ENCODE measurements at regions not wholly inside any gene's neighbourhood (a gene's known extent, or its start where the extent isn't known, plus 50 kb on each side); places are given as distances from the start of the nearest gene placed in this dataset.

DNA sequence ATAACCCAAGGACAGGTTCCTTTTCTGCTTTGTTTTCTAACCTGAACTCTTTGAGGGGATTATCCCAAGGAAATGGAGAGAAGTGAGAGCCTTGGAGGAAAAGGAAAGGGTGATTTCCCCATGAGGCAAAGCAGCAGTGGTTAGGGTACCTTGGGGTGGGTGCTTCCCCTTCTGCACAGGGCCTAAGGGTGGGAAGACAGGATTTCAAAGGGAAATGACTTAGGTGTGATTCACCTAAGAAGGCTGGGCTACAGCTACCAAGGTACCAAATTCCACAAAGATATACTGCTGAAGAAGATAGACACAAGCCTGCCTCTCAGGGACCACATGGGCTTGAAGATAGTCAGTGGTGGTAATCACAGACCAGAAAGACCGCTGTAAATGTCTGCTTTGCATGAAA is 325.3 kb upstream of the DPH6 start:
- Histone ChIP-seq H3K4me1 (no peaks in the 10 kb centered on the region), H3K9me3 (no peaks in the 10 kb centered on the region), H3K36me3 (no peaks in the 10 kb centered on the region), H3K27ac (no peak overlapping the region), H3K4me3 (no peak overlapping the region), H3K27me3 (ENCODE audit: low read depth) (no peaks in the 10 kb centered on the region)
- TF ChIP-seq, protein P1, sequence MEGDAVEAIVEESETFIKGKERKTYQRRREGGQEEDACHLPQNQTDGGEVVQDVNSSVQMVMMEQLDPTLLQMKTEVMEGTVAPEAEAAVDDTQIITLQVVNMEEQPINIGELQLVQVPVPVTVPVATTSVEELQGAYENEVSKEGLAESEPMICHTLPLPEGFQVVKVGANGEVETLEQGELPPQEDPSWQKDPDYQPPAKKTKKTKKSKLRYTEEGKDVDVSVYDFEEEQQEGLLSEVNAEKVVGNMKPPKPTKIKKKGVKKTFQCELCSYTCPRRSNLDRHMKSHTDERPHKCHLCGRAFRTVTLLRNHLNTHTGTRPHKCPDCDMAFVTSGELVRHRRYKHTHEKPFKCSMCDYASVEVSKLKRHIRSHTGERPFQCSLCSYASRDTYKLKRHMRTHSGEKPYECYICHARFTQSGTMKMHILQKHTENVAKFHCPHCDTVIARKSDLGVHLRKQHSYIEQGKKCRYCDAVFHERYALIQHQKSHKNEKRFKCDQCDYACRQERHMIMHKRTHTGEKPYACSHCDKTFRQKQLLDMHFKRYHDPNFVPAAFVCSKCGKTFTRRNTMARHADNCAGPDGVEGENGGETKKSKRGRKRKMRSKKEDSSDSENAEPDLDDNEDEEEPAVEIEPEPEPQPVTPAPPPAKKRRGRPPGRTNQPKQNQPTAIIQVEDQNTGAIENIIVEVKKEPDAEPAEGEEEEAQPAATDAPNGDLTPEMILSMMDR (IDR thresholded peaks at IDR 0.05), result no peak
- intact Hi-C loops (cut with DNase I), result no loop called here
- DNase-seq, result no peak
- no peak for ATAC-seq

DNA sequence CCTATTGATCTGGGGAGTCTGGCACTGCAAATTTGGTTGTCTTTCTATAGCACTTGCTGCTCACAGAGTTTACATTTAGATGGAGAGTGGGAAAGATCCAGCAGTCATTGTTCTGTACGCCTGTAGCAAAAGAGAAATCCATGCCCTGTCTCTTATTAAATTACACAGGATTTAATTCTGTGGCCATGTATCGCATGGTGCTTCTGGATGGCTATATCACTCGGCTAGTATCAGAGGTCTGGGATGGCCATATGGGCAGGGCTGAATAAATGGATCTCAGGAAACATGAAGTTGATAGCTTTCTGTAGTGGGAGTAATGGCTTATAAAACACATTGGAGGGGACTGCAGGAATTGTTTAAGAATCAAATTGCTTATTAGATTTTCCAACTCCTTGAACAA is 325.8 kb upstream of the DPH6 start:
- Histone ChIP-seq H3K4me1 (no peaks in the 10 kb centered on the region), H3K36me3 (no peaks in the 10 kb centered on the region), H3K27ac (no peak overlapping the region), H3K4me3 (no peak overlapping the region), H3K9me3 (no peaks in the 10 kb centered on the region), H3K27me3 (ENCODE audit: low read depth) (no peaks in the 10 kb centered on the region)
- intact Hi-C loops (cut with DNase I), result no loop called here
- TF ChIP-seq, protein P1 (IDR thresholded peaks at IDR 0.05), result no peak
- ATAC-seq (no peak), DNase-seq (no peak)

DNA sequence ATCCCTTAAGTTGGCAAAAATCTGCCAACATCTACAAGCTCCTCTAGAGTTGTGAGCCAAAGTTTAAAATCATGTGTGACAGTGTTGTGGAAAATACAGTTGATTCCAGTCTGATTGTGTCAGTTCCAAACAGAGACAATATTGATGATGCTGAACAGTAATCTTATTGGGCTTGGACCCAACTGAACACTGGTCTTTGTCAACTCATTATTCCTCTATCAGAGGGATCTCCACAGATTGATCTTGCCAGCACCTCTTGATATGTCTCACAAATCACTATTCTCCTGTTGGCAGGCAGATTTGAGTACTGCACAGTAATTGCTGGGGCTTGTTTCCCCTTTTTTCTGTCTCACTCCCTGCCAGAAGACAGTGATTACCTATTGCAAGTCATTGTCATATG is 326.6 kb upstream of the DPH6 start:
- Histone ChIP-seq H3K9me3 (no peaks in the 10 kb centered on the region), H3K27ac (no peak overlapping the region), H3K27me3 (ENCODE audit: low read depth) (no peaks in the 10 kb centered on the region), H3K36me3 (no peaks in the 10 kb centered on the region), H3K4me1 (no peaks in the 10 kb centered on the region), H3K4me3 (no peak overlapping the region)
- intact Hi-C loops (cut with DNase I), result no loop called here
- no peak for ATAC-seq
- TF ChIP-seq, protein P1 (IDR thresholded peaks at IDR 0.05), result no peak
- DNase-seq, result no peak

DNA sequence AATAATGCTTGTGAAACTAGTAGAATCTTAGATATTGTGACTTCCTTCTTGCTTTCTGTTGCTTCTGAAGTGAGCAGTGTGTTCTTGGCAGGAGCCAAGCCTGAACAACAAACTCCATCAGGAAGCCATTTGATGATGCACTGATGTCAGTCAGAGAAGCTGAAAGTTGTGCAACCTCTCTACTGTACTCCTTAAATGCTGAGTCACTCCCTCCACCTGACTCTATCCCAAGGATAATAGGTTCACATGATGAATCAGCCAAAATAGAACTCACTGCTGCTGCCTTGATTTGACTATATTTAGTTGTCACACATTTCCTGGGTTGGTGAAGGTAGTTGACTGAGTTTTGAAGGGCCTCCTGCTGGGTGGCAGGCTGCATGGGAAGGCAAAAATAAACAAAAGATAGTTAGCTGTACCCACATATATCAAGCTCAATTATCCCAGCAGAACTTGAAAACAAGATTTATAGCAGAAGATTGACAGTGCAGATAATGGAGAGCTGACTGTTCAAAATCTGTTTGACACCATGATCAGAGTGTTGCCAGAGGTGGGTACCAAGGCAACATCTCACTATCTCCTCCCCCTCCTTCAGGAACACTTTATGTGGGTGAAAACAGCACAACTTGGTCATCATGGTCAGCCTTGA is 328.4 kb upstream of the DPH6 start:
- no peaks in the 10 kb centered on the region for H3K9me3 ChIP-seq
- TF ChIP-seq, protein P1 (IDR thresholded peaks at IDR 0.05), result no peak
- H3K4me3 ChIP-seq, result no peak overlapping the region
- no peak for ATAC-seq
- H3K4me1 ChIP-seq, result no peaks in the 10 kb centered on the region
- no peak for DNase-seq
- no peak overlapping the region for H3K27ac ChIP-seq
- H3K27me3 ChIP-seq (ENCODE audit: low read depth), result no peaks in the 10 kb centered on the region
- intact Hi-C loops (cut with DNase I), result no loop called here
- no peaks in the 10 kb centered on the region for H3K36me3 ChIP-seq

DNA sequence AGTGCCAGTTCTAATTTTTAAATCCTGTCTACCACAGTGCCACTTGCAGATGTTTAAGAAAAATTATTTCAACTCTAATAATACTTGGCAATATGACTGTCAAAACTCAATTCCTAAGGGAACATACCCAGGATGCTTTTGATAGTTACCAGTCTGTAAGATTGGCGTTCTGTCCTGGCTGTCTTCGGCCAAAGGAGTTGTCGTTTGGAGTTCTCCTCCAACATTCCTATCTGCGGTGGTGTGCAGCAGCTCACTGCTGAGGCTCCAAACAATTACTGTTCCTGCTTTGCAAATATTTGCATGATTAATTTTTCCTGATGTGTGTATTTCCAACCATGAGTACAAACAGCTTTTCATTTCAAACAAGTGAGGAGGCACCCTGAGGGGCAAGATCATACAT is 330.8 kb upstream of the DPH6 start:
- no peak overlapping the region for H3K4me3 ChIP-seq
- H3K4me1 ChIP-seq, result no peaks in the 10 kb centered on the region
- no peaks in the 10 kb centered on the region for H3K27me3 ChIP-seq (ENCODE audit: low read depth)
- intact Hi-C loops (cut with DNase I), result no loop called here
- TF ChIP-seq, protein P1 (IDR thresholded peaks at IDR 0.05), result no peak
- no peak for DNase-seq
- no peaks in the 10 kb centered on the region for H3K36me3 ChIP-seq
- H3K27ac ChIP-seq, result no peak overlapping the region
- no peaks in the 10 kb centered on the region for H3K9me3 ChIP-seq
- ATAC-seq, result no peak
